ENCODE measurements at regions not wholly inside any gene's neighbourhood (a gene's known extent, or its start where the extent isn't known, plus 50 kb on each side); places are given as distances from the start of the nearest gene placed in this dataset.

- no peak for TF ChIP-seq CTCF (conservative IDR thresholded peaks at IDR 0.05; ENCODE audit: low read length)
- TF ChIP-seq EZH2phosphoT487 (IDR thresholded peaks at IDR 0.05; ENCODE audit: borderline replicate concordance, low read depth, low read length) = no peak
Observed at GRCh38 chr1:106831511-106831910, 225.0 kb upstream of the PRMT6 start.

Data from OCI-LY7 (cell line).